Muscle layer of colon (tissue), 2 donors: ENCODE measurements at regions not wholly inside any gene's neighbourhood (a gene's known extent, or its start where the extent isn't known, plus 50 kb on each side); places are given as distances from the start of the nearest gene placed in this dataset.

Experiments used
- H3K27ac ChIP-seq: one replicate; pipeline ENCODE4 v1.7.0; 2013; ENCODE audit warnings: low read depth, mild to moderate bottlenecking, low read length, moderate library complexity
- H3K27me3 ChIP-seq, 2 donors: one replicate each; pipeline ENCODE4 v1.7.0; 2013; ENCODE audit warnings: low read length in 2 of 2, mild to moderate bottlenecking in 2 of 2; ENCODE audit not compliant: insufficient read depth in 2 of 2, control insufficient read depth in 1 of 2
- H3K36me3 ChIP-seq: one replicate; pipeline ENCODE4 v1.7.0; 2013; ENCODE audit warnings: mild to moderate bottlenecking, low read length; ENCODE audit not compliant: insufficient read depth
- H3K4me1 ChIP-seq: one replicate; pipeline ENCODE4 v1.7.0; 2013; ENCODE audit warnings: mild to moderate bottlenecking, low read length; ENCODE audit not compliant: insufficient read depth
- H3K4me3 ChIP-seq, 2 donors: one replicate each; pipeline ENCODE4 v1.7.0; 2013; ENCODE audit warnings: low read length in 2 of 2, low read depth in 1 of 2, mild to moderate bottlenecking in 1 of 2, moderate library complexity in 1 of 2
- H3K9ac ChIP-seq: one replicate; pipeline ENCODE4 v1.7.0; 2013; ENCODE audit warnings: low read length
- H3K9me3 ChIP-seq: one replicate; pipeline ENCODE4 v1.7.0; 2013; ENCODE audit warnings: mild to moderate bottlenecking, low read length
- donor health status: abdominal sarcoma.
- donor health status: Adenocarcinoma of cecum.

DNA sequence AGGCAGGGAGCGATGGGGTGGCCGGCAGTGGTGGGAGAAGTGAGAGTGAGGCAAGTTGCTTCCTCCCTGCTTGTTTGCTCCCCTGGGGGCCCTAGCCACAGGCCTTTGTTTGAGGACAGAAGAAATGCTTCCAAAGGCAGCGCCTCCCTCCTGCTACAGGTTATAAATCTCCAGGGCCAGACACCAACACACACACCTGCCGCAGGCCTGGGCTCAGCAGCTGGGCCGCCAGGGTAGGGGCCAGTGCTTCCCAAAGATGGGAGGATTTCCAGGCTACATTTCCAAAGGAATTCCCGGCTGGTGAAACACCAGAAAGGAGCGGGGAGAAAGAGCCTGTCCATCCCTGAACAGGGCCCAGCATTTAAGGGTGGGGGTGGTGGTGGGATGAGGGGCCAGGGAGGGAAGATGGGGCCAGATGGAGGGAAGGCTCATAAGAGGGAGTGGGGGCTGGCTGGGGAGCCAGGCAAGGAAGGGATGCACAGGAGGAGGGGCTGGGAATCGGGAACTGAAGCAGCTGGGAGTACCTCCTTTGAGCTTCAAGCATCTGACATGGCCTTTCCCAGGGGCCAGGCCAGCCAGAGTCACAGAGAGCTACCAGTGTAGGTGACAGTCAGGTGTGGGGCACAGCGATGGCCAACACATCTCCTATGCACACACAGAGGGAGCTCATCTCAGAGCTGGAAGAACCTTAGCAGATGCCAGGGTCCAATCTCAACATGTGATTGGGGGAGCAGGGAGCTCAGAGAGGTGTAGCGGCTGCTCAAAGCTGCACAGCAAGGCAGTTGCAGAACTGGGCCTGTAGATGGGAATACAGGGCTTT lies 143.9 kb downstream of the PJA1 start:
- Histone ChIP-seq H3K9ac (no peak overlapping the region), H3K36me3 (no peaks in the 10 kb centered on the region), H3K27ac (no peak overlapping the region), H3K4me1 (peaks cover 5% of the 10 kb centered on the region), H3K4me3 (no peak overlapping the region), H3K9me3 (no peaks in the 10 kb centered on the region), H3K27me3 (no peaks in the 10 kb centered on the region)

DNA sequence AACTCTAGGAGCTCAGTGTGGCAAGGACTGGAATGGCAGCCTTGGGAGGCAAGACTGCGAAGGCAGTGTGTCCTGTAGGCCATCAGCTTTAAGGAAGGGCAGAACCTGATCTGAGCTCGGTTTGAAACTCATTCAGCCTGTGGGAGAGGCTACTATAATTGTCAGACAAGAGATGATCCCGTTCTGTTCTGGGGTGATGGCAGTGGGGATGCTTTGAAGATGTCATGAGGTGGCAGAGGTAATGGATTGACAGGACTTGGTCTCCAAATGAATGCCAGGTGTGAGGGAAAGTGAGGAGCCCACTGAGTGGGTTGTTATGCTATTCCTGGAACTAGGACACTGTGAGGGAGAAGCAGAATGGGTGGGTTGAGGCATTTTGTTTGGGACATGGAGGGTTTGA lies 144.9 kb downstream of the PJA1 start:
- H3K4me3 ChIP-seq: no peak overlapping the region
- H3K36me3 ChIP-seq: no peaks in the 10 kb centered on the region
- no peaks in the 10 kb centered on the region for H3K9me3 ChIP-seq
- H3K4me1 ChIP-seq: peaks cover 10% of the 10 kb centered on the region
- no peak overlapping the region for H3K27ac ChIP-seq
- no peak overlapping the region for H3K9ac ChIP-seq
- no peaks in the 10 kb centered on the region for H3K27me3 ChIP-seq

DNA sequence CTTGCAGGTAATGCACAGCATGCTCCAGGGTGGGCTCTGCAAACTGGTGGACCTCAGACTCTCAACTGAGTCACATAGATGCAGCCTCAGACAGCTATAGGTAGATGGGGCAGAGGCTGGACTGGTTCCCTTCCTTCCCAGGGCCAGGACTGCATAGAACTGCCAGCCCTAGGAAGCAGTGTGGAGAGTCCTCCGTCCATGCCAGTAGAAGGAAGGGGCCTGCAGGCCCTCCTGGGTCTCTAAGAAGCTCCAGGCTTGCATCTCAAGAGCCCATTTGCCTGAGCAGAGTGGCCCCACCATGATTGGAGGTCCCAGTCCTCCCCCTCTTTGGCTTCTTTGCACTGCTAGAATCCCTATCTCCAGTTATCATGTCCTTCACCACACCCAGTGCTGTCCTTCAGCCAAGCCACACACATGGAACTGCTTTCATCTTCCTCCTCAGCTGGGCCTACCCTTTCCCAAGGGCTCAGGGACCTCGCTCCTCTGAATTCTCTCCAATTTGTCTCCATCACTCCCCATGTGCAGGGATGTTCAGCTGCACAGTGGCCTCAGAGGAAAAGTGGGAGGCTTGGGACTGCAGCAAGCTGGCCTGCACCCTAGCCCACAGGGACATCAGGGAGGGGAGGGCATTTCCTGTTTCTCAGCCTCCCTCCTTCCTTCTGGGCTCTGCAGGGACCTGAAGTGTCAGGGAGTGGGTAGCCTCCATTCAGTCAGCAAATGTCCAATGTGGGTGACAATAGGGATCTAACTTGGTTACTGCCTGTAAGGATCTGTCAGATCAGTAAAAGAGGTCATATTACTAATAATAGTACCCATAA lies 146.0 kb downstream of the PJA1 start:
- Histone ChIP-seq H3K9me3 (no peaks in the 10 kb centered on the region), H3K4me3 (no peak overlapping the region), H3K27ac (no peak overlapping the region), H3K4me1 (peaks cover 6% of the 10 kb centered on the region), H3K27me3 (no peaks in the 10 kb centered on the region), H3K9ac (no peak overlapping the region), H3K36me3 (no peaks in the 10 kb centered on the region)

DNA sequence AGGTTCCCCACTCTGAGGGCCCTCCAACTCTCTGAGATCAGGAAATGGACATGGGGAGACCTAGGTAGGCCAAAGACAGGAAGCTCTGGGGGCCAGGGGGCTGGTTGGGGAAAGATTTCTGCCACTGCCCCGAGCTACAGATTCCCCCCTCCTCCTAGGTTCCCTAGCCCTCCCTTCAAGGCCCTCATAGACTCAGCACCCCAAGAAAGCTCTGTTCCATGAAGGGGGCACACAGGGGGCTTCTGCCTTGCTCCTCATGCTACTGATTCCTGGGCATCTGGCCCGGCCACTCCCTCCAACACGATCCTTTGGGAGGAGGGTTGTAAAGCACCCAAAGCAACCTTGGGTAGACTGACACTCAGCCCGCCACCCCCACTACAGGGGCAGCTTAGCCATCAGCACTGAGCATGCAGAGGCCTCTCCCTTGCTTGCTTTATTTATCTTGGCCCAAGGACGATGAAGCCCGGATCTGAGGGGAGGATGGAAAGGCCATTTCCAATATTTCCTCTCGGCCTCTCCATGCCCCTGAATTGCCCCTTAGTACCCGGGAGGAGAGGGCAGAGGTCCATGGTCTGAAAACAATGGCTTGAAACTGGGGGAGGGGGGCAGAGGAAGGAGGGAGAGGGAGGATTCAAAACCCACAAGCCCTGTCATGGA lies 146.7 kb downstream of the PJA1 start:
- Histone ChIP-seq H3K36me3 (no peaks in the 10 kb centered on the region), H3K27ac (no peak overlapping the region), H3K4me3 (no peak overlapping the region), H3K9me3 (no peaks in the 10 kb centered on the region), H3K9ac (no peak overlapping the region), H3K27me3 (peaks cover 0 to 5% of the 10 kb centered on the region in 2 donors), H3K4me1 (peaks cover 6% of the 10 kb centered on the region)

DNA sequence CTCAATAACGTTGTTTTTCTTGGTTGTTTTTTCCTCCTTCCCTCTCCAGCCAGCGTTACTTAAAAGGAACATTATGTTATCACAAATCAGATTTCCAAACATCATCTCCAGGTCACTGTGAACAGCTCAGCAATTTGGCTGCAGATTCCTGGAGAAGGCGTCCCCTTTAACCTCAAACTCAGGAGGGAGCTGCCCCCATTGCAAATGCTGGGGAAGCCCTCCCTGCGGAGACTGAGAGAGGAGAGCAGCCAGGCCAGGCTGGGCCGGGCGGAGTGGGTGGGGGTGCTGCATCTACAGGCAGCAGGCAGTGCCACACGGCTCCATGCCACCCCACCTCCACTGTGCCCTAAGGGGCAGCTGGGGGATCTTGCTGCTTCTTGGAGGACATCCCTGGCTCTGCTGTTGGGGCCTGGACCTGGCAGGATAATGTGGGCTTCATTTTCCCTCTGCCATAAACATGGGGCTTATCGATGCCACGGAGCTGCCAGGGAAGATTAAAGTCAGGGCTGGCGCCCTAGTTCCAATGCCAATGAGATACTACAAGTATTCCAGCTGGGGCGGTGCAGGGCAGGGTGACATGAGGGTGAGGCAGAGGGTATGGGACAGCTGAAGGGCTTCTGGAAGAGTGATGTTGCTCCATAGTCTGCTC lies 148.8 kb downstream of the PJA1 start:
- H3K9me3 ChIP-seq: no peaks in the 10 kb centered on the region
- peaks cover 0 to 7% of the 10 kb centered on the region in 2 donors for H3K27me3 ChIP-seq
- no peak overlapping the region for H3K27ac ChIP-seq
- H3K4me3 ChIP-seq: no peak overlapping the region
- H3K4me1 ChIP-seq: peaks cover 6% of the 10 kb centered on the region
- H3K36me3 ChIP-seq: no peaks in the 10 kb centered on the region
- H3K9ac ChIP-seq: no peak overlapping the region

DNA sequence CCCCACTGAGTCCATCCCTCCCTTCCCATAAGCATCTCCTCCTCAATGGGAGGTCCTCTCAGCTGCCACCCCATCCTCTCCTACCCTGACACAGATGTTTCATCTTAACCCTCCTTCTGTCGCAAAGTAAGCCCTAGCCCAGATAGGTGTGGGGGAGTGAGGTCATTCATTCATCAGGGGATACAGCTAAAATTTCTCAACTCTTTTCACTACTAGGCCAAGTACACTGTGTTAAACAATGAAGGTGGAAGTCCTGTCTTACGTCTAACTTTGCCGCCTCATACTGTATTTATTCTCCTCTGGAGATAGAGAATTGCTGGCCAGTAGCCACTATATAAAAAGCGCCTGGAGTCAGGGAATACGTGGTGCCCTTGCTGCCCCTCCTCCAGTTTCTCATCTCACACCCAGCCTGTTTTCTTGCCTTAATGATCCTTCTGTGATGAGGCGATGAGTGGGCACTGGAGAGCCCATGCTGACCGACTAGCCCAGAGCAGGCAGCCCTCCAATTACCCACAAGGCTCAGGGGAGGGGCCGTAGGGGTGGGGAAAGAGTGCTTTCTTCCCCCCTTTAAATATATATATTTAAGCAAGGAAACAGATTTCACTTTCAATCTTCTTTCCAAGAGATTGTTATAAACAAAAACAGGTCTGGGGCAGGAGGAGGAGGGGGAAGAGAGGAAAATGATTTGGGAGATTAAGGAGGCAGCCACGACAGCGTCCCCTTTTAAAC lies 149.5 kb downstream of the PJA1 start:
- peaks cover 0 to 7% of the 10 kb centered on the region in 2 donors for H3K27me3 ChIP-seq

DNA sequence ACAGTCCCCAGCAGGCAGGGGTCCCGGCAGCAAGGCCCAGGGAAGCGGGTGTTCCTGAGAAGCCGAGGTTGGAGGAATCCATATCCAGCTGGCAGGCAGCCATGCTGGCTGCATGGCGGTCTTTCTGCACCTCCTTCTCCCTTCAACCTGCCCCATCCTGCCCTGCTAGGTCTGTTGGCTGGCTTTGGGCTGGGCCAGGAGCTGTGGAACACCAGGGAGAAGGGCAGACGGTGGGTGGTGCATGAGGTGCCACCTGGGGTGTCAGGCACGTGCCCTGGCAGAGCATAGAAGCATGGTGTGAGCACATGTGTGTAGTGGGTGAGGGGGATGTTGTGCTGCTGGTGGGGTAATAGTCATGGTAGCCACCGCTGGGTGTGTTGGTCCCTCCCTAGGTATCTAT lies 150.1 kb downstream of the PJA1 start:
- Histone ChIP-seq H3K9ac (no peak overlapping the region), H3K27me3 (peaks cover 0 to 7% of the 10 kb centered on the region in 2 donors), H3K4me1 (peaks cover 6% of the 10 kb centered on the region), H3K4me3 (no peak overlapping the region), H3K36me3 (no peaks in the 10 kb centered on the region), H3K9me3 (no peaks in the 10 kb centered on the region), H3K27ac (no peak overlapping the region)

More for the DNA sequence above, 149.5 kb downstream of the PJA1 start:
- Histone ChIP-seq H3K4me3 (no peak overlapping the region), H3K9me3 (no peaks in the 10 kb centered on the region), H3K9ac (no peak overlapping the region), H3K27ac (no peak overlapping the region), H3K4me1 (peaks cover 6% of the 10 kb centered on the region), H3K36me3 (no peaks in the 10 kb centered on the region)

DNA sequence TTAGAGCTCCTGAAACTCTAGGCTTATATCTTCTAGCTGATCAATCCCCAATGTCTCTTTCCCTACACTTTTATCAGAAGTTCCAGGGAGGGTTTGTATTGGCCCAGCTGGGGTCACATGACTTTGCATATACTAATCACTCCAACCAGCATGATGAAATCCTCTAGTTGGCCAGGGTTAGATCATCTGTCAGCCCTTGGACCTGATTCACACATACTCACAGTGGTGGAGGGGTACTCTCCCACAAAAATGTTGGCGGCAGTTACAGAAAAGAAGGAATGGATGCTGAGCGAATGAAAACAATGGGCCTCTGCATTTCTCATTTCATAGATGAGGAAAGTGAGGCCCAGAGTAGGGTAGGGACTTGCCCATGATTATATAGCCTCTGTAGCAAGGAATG lies 151.1 kb downstream of the PJA1 start:
- Histone ChIP-seq H3K36me3 (no peaks in the 10 kb centered on the region), H3K4me3 (no peak overlapping the region), H3K27ac (no peak overlapping the region), H3K9me3 (no peaks in the 10 kb centered on the region), H3K4me1 (peaks cover 6% of the 10 kb centered on the region), H3K27me3 (peaks cover 0 to 7% of the 10 kb centered on the region in 2 donors), H3K9ac (no peak overlapping the region)

DNA sequence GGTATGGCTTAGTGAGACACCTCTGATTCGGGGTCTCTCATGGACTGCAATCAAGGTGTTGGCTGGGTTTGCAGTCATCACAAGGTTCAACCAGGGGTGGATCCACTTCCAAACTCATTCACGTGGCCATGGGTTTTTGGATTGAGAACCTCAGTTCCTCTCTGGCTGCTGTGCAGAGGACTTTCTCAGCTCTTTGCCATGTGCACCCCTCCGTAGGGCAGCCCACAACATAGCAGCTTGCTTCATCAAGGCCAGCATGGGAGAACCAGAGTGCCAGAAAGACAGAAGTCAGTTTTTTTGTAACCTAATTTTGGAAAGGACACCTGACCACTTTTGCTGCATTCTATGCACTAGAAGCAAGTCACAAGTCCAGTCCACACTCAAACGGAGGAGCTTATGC lies 154.9 kb downstream of the PJA1 start:
- H3K4me3 ChIP-seq: no peak overlapping the region
- peaks cover under 1% of the 10 kb centered on the region for H3K4me1 ChIP-seq
- peaks cover 0 to 7% of the 10 kb centered on the region in 2 donors for H3K27me3 ChIP-seq
- no peaks in the 10 kb centered on the region for H3K9me3 ChIP-seq
- H3K27ac ChIP-seq: no peak overlapping the region
- H3K36me3 ChIP-seq: no peaks in the 10 kb centered on the region
- H3K9ac ChIP-seq: no peak overlapping the region

DNA sequence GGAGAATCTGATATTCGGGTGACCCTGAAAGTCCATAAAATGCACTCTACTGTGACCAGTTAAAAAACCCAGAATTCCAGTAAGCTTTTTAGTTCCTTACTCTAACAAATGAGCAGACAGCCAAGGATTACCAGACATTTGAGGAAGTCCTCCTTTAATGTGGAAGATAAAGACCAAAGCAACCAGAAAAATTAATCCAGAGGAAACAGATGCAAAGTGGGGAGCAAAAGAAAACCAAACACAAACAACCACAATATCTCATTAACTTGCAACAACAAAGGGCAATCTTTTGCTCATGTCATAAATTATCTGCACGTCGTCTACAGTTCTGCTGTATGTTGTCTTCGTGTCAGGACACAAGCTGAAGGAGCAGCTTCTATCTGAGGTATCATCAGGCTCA lies 164.4 kb downstream of the PJA1 start:
- Histone ChIP-seq H3K4me1 (peaks cover 16% of the 10 kb centered on the region), H3K9ac (no peak overlapping the region), H3K27ac (no peak overlapping the region), H3K4me3 (no peak overlapping the region), H3K9me3 (no peaks in the 10 kb centered on the region), H3K27me3 (no peaks in the 10 kb centered on the region), H3K36me3 (no peaks in the 10 kb centered on the region)
